Activated T-cell treated with anti-CD3 and anti-CD28 coated beads, Interleukin-2, amount 50 U/mL, for 4 hours (primary cell): ENCODE measurements at regions not wholly inside any gene's neighbourhood (a gene's known extent, or its start where the extent isn't known, plus 50 kb on each side); places are given as distances from the start of the nearest gene placed in this dataset.

Experiments
- ATAC-seq, 2 donors: fragments of 200-7000 bp; cut with Tn5 transposase; one replicate each; pipeline ENCODE4 v1.10.0; 2021
- DNase-seq: peaks from one replicate; pipeline ENCODE4 v3.0.0-alpha.2; 2020
- H3K27me3 Mint-ChIP-seq: one replicate; pipeline ENCODE4 v1.8.0; 2021; ENCODE audit warnings: low read depth, mixed read lengths
- H3K36me3 Mint-ChIP-seq: one replicate; pipeline ENCODE4 v1.8.0; 2022; ENCODE audit warnings: mixed read lengths; ENCODE audit not compliant: insufficient read depth
- H3K4me1 Mint-ChIP-seq: one replicate; pipeline ENCODE4 v1.8.0; 2021; ENCODE audit warnings: low read depth, mixed read lengths
- H3K4me3 Mint-ChIP-seq: one replicate; pipeline ENCODE4 v1.8.0; 2021; ENCODE audit warnings: mild to moderate bottlenecking, moderate library complexity, mixed read lengths
- H3K9me3 Mint-ChIP-seq: one replicate; pipeline ENCODE4 v1.8.0; 2021; ENCODE audit warnings: mixed read lengths

DNA sequence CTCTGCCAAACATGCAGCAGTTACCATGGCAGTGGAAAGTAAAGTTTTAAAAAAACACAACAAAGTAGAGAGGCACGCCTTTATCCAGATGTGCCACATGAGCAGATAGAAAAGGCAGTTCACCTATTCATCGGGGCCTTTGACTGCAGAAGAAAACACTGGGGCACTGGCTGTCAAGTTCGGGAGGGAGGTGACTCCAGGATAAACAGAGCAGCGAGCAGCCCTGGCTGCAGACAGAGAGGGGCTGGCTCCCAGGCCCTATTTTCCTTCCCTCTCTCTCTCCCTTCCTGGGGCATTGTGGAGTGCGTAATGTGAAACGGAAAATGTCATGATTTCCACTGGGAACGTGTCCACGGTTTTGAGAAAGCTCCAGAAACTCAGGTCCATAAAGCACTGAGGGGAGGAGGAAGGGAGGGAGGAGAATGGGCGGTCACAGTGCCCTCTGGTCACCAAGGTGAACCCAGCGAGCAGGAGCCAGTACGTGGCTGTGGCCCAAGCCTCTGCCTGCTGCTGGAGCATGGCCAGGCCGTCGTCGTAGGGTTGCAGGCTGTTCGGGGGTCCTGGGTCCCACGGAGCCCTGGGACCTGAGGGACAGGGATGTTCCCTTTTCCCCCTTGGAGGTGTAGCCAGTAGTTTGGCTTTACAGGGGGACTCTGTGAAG, 114.7 kb upstream of the IRF2BP2 start:
- peak; percentile 14 to 17 for ATAC-seq
- H3K9me3 Mint-ChIP-seq = no peaks in the 10 kb centered on the region
- no peak for DNase-seq
- H3K27me3 Mint-ChIP-seq = no peaks in the 10 kb centered on the region
- no peaks in the 10 kb centered on the region for H3K36me3 Mint-ChIP-seq
- H3K4me3 Mint-ChIP-seq = peak overlapping the region; percentile 61
- peaks cover 79% of the 10 kb centered on the region for H3K4me1 Mint-ChIP-seq

GRCh38 chr1:234722904-234723720, 113.1 kb upstream of the IRF2BP2 start:
- Mint-ChIP-seq H3K27me3 (no peaks in the 10 kb centered on the region), H3K36me3 (no peaks in the 10 kb centered on the region), H3K9me3 (no peaks in the 10 kb centered on the region), H3K4me3 (peak overlapping the region; percentile 61), H3K4me1 (peaks cover 72% of the 10 kb centered on the region)
- DNase-seq (peak; percentile 70), ATAC-seq (peak; percentile 80)

GRCh38 chr1:234722270-234722704, 112.3 kb upstream of the IRF2BP2 start:
- Mint-ChIP-seq H3K4me1 (peaks cover 67% of the 10 kb centered on the region), H3K9me3 (no peaks in the 10 kb centered on the region), H3K4me3 (no peak overlapping the region)

GRCh38 chr1:234721476-234722269, 111.7 kb upstream of the IRF2BP2 start:
- Mint-ChIP-seq H3K27me3 (no peaks in the 10 kb centered on the region), H3K4me3 (no peak overlapping the region), H3K9me3 (no peaks in the 10 kb centered on the region), H3K4me1 (peaks cover 61% of the 10 kb centered on the region), H3K36me3 (no peaks in the 10 kb centered on the region)
- ATAC-seq = no peak
- no peak for DNase-seq

More at GRCh38 chr1:234722270-234722704, 112.3 kb upstream of the IRF2BP2 start:
- Mint-ChIP-seq H3K27me3 (no peaks in the 10 kb centered on the region), H3K36me3 (no peaks in the 10 kb centered on the region)
- DNase-seq (no peak), ATAC-seq (no peak)

DNA sequence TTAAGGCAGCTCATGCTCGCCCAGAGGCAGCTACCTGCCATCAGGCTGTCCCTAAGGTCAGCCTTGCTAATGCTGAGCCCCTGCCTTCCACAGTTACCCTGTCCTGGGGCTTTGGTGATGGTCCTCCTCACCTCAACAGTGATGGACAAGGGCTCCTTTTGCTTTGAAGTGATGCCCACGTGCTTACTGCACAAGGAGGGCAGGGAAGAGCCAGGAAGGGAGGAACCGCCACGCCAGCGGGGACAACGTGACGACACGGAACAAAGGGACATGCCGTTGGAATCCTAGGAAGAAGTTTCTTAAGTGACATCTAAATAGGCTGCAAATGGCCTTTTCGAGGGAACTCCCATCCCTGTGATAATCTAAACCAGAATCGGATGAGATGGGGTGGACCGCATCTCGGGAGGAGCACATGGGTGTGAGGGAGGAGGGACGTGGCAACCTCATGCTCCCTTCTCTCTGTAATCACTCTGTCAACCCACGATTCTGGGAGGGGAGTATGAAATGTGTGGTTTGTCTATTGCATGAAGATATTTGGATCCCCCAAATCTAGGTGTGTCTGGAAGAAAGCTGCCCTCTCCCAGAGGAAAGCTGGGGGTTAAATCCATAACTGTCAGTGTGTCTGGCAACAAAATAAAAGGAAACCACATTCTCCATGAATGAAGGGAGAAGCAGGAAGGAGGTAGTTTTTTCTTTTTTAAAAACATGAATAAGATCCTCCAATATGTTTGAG, 110.9 kb upstream of the IRF2BP2 start:
- no peak for ATAC-seq
- Mint-ChIP-seq H3K27me3 (no peaks in the 10 kb centered on the region), H3K36me3 (no peaks in the 10 kb centered on the region), H3K4me3 (no peak overlapping the region), H3K4me1 (peaks cover 53% of the 10 kb centered on the region), H3K9me3 (no peaks in the 10 kb centered on the region)
- DNase-seq = no peak

DNA sequence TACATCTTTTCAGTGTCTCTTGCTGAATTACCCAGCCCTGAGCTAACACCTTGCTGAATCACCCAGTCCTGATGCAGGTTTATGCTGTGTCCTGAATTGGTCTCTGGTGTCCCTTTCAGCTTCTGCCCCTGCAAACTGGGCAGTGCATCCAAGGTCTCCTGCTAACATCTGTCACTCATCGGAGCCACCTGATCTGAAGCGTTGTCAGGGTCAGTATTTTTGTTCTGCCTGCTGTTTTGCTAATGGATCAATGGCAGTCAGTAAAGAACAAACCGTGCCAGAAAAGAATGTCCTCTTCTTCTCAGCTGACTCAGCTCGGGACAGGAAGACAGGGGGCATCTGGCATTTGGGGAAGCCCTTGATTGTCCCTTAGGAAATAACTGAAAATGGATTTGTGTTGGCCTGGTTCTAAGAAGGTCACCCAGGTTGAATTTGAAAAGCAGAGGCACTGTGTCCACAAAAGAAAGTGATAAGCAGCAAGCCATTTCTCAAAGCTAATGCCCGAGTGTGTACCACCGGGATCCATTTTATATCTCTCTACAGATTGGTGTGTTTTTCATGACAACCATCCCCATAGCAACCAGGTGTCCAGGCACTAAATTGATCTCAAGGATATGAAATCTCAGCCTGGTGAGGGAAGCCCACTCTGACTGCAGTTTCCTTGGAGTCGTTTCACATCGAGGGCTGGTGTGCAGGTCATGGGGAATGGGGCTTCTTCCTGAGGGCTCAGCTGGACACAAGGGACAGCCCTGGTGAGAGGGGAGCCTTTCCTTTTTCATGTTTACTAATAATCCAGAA, 109.7 kb upstream of the IRF2BP2 start:
- Mint-ChIP-seq H3K36me3 (no peaks in the 10 kb centered on the region), H3K9me3 (no peaks in the 10 kb centered on the region), H3K27me3 (no peaks in the 10 kb centered on the region), H3K4me3 (no peak overlapping the region), H3K4me1 (peaks cover 41% of the 10 kb centered on the region)
- no peak for ATAC-seq
- no peak for DNase-seq

DNA sequence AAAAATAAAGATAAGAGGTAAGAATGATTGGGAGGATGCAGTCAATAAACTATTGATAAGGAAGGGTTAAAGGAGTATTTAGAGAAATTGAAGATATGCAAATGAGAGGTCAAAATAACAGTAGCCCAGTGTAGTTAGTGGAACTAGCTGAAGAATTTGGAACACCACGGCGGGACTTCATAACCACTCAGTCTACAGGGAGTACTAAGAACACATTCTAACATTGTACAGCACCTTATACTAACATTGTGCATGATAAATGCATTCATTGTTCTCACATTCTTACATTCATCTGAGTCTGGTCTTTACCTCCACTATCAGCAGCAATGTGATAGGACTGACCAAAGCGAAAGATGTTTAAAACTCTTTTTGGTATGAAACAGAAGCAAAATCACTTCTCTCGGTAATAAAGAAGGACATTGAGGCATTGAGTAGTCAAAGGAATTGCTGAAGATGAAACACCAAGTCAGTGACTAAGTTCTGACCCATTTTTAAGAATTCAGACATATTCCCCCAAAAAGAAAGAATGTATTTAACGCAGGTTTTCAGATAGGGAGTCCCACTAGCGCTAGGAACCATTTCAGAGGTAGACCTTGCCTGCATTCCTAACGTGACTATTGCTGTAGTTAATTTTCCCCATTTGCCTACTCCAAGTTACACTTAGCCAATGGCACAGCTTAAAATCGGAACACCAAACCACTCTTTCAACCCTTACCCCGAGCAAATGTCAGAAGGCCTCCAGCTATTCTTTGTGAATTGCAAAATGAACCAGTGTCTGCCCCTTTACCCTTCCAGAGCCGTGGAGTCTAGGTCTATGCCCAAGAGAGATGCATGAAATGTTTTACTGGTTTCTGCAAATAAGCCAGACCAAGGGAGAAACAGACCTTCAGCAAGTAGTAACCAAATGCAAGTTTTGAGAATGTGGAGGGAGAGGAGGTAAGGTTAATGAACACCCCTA, 108.8 kb upstream of the IRF2BP2 start:
- DNase-seq (no peak), ATAC-seq (no peak)
- H3K4me3 Mint-ChIP-seq = no peak overlapping the region
- peaks cover 32% of the 10 kb centered on the region for H3K4me1 Mint-ChIP-seq
- no peaks in the 10 kb centered on the region for H3K9me3 Mint-ChIP-seq
- H3K36me3 Mint-ChIP-seq = no peaks in the 10 kb centered on the region
- no peaks in the 10 kb centered on the region for H3K27me3 Mint-ChIP-seq

DNA sequence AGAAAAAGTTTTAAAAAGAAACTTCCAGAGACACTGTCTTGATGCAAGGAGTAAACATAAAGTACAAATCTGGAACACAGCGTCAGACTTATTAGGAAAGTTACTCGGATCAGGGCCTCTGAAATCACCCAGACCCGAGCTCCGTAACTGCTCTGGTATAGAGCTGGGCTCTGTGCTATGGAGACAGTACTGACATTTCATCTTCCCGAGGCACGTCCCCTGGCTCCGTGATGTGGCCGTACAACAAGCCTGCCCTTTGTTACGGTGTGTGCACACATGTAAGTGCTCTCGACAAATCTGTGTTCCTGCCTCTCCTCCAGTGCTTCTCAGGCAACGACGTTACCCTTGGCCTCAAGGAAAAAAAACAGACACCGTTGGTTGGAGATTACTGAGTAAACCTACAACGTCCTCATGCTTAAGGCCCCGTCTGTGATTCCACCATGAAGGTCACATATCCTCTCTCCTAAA, 107.0 kb upstream of the IRF2BP2 start:
- no peaks in the 10 kb centered on the region for H3K9me3 Mint-ChIP-seq
- no peak overlapping the region for H3K4me3 Mint-ChIP-seq
- no peaks in the 10 kb centered on the region for H3K27me3 Mint-ChIP-seq
- peaks cover 15% of the 10 kb centered on the region for H3K4me1 Mint-ChIP-seq
- no peak for DNase-seq
- no peaks in the 10 kb centered on the region for H3K36me3 Mint-ChIP-seq
- ATAC-seq = no peak

GRCh38 chr1:234715252-234716014, 105.5 kb upstream of the IRF2BP2 start:
- H3K27me3 Mint-ChIP-seq = no peaks in the 10 kb centered on the region
- H3K4me1 Mint-ChIP-seq = peaks cover 2% of the 10 kb centered on the region
- ATAC-seq (no peak), DNase-seq (no peak)
- H3K4me3 Mint-ChIP-seq = no peak overlapping the region
- H3K9me3 Mint-ChIP-seq = no peaks in the 10 kb centered on the region
- H3K36me3 Mint-ChIP-seq = no peaks in the 10 kb centered on the region

DNA sequence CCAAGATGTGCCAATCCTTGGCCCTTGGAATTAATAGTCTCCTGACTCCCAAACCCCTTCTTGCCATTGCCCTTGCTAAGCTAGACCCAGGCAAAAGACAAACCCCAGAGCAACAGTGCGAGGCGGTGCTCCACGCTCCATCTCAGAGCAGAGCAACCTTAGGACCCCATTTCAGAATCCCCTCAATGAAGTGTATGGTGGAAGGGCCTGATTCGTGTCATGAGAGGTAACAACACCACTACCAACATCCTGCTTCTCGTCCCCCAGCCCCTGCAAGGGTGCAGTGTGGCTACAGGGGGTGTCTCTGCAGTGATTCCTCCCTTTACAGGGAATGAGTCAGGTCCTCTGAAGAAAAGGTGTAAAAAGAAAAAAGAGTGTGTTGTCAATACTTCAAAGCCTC, 103.9 kb upstream of the IRF2BP2 start:
- no peak for ATAC-seq
- Mint-ChIP-seq H3K36me3 (no peaks in the 10 kb centered on the region), H3K4me3 (no peak overlapping the region), H3K4me1 (no peaks in the 10 kb centered on the region), H3K27me3 (no peaks in the 10 kb centered on the region), H3K9me3 (no peaks in the 10 kb centered on the region)
- no peak for DNase-seq

- Mint-ChIP-seq H3K4me3 (no peak overlapping the region), H3K27me3 (no peaks in the 10 kb centered on the region), H3K36me3 (no peaks in the 10 kb centered on the region), H3K9me3 (no peaks in the 10 kb centered on the region), H3K4me1 (no peaks in the 10 kb centered on the region)
- ATAC-seq (no peak), DNase-seq (no peak)
These were observed 103.5 kb upstream of the IRF2BP2 start for GRCh38 chr1:234713440-234713839.

- Mint-ChIP-seq H3K4me1 (no peaks in the 10 kb centered on the region), H3K27me3 (no peaks in the 10 kb centered on the region)
These were observed 102.9 kb upstream of the IRF2BP2 start for GRCh38 chr1:234712891-234713305.

More at GRCh38 chr1:234712891-234713305, 102.9 kb upstream of the IRF2BP2 start:
- H3K9me3 Mint-ChIP-seq = no peaks in the 10 kb centered on the region
- ATAC-seq (no peak), DNase-seq (no peak)
- no peak overlapping the region for H3K4me3 Mint-ChIP-seq
- no peaks in the 10 kb centered on the region for H3K36me3 Mint-ChIP-seq
